GM12892 (cell line): ENCODE measurements at regions not wholly inside any gene's neighbourhood (a gene's known extent, or its start where the extent isn't known, plus 50 kb on each side); places are given as distances from the start of the nearest gene placed in this dataset.

Experiments
- POLR2A ChIP-seq: IDR thresholded peaks from 2 replicates; pipeline ENCODE4 v1.6.1; 2011; ENCODE audit warnings: low read depth, low read length, control low read depth
- POLR2AphosphoS5 ChIP-seq: IDR thresholded peaks from 2 replicates; pipeline ENCODE4 v1.6.1; 2011; ENCODE audit warnings: low read depth, low read length, control low read depth

GRCh38 chr18:53941601-53942338 is 282.7 kb downstream of the MBD2 start:
- TF ChIP-seq POLR2A (no peak), POLR2AphosphoS5 (no peak)
